Anterior cingulate cortex (tissue), 58 donors: ENCODE measurements at regions not wholly inside any gene's neighbourhood (a gene's known extent, or its start where the extent isn't known, plus 50 kb on each side); places are given as distances from the start of the nearest gene placed in this dataset.

Source experiments
- DNase-seq, 58 donors: peaks; one replicate each; lab custom pipeline; 2025; lab: John Stamatoyannopoulos, UW

- DNase-seq = no peak
Observed at GRCh38 chr6:113447088-113447831, 409.9 kb upstream of the MARCKS start.

DNA sequence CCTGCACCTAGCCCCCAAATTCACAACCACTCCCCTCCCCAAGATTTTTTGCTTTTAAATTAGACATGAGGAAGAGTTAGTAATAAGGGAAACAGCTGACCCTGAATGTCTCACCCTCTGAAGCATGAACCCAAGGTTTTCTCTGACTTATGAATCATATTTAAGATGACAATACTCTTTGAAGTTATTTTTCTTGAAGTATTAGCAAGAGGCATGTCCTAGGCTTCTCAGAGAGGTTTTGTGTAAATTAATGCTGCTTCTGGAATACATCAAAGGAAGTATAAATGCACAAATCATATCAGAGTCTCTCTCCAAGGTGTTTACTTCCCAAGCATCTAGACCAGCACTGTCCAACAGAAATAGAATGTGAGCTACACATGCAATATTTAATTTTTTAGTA is 408.1 kb upstream of the MARCKS start:
- DNase-seq = no peak

DNA sequence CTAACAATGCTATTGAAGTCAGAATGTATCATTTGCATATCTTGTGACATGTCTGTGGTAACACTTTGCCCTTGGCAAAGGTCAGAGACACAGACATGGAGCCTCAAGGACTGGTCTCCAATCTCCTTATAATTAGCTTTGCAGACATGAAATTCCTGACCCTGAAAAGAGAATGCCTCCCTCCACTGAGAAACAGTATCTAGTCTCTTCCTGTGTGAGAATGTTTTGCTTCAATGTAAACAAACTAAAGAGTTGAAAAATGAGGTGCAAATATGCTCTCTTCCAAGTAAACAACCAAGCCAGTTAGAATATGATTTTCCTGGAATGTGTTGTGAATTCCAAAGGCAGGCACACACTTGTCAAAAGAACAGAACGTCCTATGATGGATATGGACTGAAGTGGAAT is 407.1 kb upstream of the MARCKS start:
- DNase-seq = no peak

GRCh38 chr6:113451049-113451448 is 406.1 kb upstream of the MARCKS start:
- DNase-seq = no peak

- DNase-seq = no peak
Observed at GRCh38 chr6:113457198-113457597, 399.9 kb upstream of the MARCKS start.

GRCh38 chr6:113457751-113458150 is 399.4 kb upstream of the MARCKS start:
- DNase-seq = no peak

- no peak for DNase-seq
Observed at GRCh38 chr6:113458368-113459010, 398.7 kb upstream of the MARCKS start.

GRCh38 chr6:113461153-113461932 is 395.8 kb upstream of the MARCKS start:
- no peak for DNase-seq

- no peak for DNase-seq
Observed at GRCh38 chr6:113464536-113464935, 392.6 kb upstream of the MARCKS start.

- no peak for DNase-seq
Observed at GRCh38 chr6:113464960-113465359, 392.2 kb upstream of the MARCKS start.

- no peak for DNase-seq
Observed at GRCh38 chr6:113466526-113466925, 390.6 kb upstream of the MARCKS start.

DNA sequence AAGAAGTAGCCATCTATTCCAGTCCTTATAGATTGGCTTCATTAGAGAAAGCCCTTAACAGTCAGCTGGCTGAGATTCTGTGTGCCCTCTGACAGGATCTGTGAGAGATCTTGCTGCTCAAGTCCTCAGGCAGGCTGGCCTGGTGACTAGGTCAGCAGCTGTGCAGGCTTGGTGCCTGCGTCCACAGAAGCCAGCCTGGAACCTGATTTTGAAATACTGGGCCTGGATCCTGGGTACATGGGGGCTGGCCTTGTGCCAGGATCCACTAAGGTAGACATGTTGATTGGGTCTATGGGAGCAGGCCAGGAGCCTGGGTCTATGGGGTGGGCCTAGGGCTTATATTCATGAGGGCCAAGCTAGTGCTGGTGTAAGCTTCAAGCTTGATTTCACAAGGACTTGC is 381.8 kb upstream of the MARCKS start:
- no peak for DNase-seq

DNA sequence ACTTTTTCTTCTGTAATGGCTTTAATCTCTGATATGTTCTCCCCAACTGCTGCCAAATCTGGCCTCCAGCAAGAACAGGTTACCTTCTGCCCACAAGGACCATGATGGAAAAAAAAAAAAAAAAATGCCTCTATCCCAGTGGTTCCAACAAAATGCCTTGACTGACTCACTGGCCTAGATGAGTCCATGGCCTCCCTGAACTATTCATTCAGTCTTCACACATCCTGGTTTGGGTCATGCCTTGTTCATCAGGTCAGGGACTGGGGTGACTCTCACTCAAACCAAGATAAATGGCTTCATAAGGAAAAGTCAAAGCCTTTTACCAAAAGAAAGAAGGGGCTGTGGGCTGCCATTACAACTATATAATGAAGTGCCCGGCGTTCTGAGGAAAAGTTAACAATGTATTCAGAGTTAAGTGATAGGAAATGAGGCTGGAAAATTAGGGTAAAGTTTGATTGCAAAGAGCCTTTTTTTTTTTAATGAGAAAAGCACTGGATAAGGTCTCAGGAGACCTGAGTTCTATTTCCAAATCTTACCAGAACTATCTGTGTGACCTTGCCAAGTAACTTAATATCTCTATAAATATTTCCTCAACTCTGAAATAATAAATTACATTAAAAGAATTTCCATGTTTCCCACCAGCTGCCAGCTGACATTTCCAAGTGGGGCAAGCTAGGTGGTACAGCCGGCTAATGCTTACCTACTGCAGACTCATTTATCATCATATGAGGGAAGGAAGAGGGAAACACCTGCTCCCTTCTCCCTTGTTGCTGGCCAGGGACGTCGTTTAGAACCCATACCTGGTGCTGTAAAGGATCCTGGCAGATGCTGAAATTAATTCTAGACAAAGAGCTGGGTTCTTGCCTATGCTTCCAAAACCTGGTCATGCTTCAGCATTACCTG is 380.0 kb upstream of the MARCKS start:
- DNase-seq = no peak

- no peak for DNase-seq
Observed at GRCh38 chr6:113480616-113481015, 376.5 kb upstream of the MARCKS start.

GRCh38 chr6:113481458-113481857 is 375.7 kb upstream of the MARCKS start:
- DNase-seq = no peak

DNA sequence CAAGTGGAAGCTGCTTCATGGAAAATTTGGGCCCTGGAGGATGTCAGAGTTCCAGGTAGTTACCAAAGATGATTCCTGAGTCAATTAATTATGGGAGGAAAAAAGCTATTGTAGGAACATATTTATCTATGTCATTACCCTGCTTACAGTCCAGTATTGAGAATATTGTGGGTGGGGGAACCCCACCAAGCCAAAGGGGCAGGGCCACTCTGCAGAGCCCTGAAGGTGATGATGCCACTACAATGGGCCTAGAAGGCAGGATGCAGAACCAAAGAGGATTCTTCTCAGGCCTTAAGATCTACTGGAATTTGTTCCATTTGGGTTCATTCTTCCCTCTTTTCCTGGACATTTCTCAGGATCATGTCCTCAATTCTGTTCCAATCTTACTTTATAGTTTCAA is 375.2 kb upstream of the MARCKS start:
- DNase-seq = no peak

DNA sequence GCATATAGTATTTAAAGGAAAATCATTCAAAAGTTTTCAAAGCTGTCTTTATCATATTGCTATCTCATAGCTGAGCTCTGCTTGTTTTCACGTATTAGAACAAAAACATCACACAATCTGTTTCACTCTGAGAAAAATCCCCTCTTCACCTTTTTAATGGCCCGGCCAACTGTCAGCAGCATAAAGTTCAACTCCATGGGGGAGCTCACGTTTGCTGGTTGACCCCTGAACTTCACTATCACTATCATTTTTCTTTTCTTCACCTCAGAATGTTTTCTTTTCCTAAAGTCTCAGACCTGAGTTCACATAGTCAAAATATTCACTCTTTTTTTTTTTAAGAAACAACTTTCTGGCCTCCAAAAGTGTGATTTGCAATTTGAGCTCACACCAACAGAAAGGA is 374.4 kb upstream of the MARCKS start:
- no peak for DNase-seq

- no peak for DNase-seq
Observed at GRCh38 chr6:113486199-113486598, 370.9 kb upstream of the MARCKS start.

DNA sequence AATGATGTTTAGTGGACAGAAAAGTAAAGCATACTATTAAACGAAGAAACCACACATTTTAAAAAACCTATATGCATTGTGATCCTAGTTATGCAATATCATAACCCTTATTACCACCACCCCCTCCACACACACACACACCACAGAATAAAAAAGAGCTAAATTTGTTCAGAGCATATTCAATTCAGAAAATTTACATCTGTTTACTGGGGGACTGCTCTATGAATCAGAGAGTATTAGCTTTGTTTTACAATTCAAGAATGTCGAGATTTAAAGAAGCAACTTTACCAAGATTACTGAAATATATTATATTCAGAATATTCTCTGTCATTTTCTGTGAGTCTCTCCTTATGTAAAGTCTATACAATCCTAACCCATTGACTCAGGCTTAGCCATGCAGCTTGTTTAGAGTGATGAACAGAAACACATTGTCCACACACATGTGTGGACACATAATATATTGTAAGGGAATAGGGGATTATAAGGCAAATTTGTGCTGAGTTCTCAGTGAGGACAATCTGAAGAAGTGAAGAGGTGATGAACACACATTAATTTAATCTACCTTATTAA is 369.6 kb upstream of the MARCKS start:
- no peak for DNase-seq

GRCh38 chr6:113488061-113488460 is 369.1 kb upstream of the MARCKS start:
- no peak for DNase-seq
